ENCODE measurements at regions not wholly inside any gene's neighbourhood (a gene's known extent, or its start where the extent isn't known, plus 50 kb on each side); places are given as distances from the start of the nearest gene placed in this dataset.

DNA sequence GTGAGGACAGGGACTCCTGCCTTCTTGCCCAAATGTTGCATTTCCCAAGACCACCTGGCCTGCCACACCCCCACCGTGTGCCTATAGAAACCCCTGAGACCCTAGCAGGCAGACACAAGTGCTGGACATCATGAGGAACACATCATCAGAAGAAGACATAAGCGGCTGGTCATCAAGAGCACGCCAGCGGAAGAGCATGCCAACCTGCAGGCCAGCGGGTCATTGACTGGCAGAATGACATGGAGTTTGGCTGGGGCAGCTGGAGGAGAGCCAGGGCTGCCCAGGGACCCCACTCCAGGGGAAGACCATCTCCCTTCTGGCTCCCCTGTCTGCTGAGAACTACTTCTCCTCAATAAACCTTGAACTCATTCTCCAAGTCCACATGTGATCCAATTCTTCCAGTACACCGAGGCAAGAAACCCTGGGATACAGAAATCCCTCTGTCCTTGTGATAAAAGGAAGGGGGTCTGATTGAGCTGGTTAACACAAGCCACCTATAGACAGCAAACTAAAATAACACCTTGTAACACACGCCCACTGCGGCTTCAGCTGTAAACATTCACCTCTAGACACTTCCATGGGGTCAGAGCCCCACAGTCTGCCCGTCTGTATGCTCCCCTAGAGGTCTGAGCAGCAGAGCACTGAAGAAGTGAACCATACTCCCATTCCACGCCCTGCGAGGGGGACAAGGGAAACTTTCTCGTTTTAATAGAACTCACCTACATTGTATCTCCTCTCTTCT lies 164.8 kb upstream of the EMCN start:
- H3K27ac ChIP-seq, result no peak overlapping the region
- TF ChIP-seq CTCF (conservative IDR thresholded peaks at IDR 0.05; ENCODE audit: low read depth), result no peak
- CTCF ChIA-PET, result no interaction called here
- POLR2A ChIA-PET (ENCODE audit: low non-redundant PET), result no interaction called here
- DNase-seq (ENCODE audit: low spot score), result no peak

DNA sequence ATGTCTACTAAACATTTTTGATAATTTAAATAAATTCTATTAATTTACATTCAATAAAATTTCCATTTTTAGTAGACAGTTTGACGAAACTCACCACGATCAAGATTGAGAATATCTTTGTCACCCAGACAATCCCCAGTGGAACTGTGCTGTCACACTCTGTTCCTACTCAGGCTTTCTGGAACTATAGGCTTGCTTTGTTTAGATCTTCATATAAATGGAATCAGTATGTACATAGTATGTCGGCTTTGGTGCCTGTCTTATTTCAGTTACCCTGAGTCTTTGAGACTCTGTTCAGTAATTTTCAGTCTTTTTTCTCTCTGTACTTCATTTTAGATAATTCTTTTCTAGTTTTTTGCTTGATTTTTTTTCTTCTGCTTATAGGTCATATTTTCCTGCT lies 163.5 kb upstream of the EMCN start:
- TF ChIP-seq CTCF (conservative IDR thresholded peaks at IDR 0.05; ENCODE audit: low read depth), result no peak
- no peak for DNase-seq (ENCODE audit: low spot score)
- ChIA-PET POLR2A (ENCODE audit: low non-redundant PET) (no interaction called here), CTCF (no interaction called here)
- H3K27ac ChIP-seq, result no peak overlapping the region

DNA sequence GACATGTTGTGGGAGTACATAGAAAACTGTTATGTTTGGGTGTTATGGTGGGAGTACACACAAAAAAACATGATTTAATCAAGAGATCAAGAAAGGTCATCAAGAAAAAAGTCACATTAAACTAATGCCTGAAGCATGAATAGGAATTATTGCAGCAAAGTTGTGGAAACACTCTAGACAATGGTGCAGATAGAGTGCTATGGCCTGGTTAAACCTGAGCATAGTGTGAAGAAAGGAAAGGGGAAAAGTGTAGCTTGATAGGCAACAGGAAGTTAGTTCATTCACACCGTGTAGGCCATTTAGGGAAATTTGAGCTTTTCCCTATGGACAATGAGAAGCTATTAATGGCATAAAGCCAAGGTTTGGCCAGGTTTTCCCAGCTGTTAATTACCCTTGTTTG lies 162.1 kb upstream of the EMCN start:
- DNase-seq (ENCODE audit: low spot score), result no peak
- ChIA-PET CTCF (no interaction called here), POLR2A (ENCODE audit: low non-redundant PET) (no interaction called here)
- no peak overlapping the region for H3K27ac ChIP-seq
- no peak for TF ChIP-seq CTCF (conservative IDR thresholded peaks at IDR 0.05; ENCODE audit: low read depth)

DNA sequence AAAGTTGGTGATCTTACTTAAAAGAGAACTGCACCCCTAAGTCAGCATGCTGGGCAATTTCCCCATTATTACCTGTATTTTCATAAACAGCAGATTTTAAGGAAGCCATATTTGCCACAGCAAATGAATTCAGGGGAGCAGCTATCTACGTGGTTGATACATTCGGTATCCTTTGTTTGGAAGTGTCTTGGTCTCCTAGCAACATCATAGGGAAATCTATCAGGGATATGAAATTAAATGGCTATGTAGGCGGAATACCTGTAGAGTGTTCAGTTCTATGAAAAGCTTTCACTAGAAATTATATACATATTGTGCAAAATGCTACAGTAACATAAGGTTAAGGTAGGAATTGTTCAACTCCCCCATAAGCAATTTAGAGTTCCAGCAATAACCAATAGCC lies 157.2 kb upstream of the EMCN start:
- POLR2A ChIA-PET (ENCODE audit: low non-redundant PET), result no interaction called here
- no peak for TF ChIP-seq CTCF (conservative IDR thresholded peaks at IDR 0.05; ENCODE audit: low read depth)
- CTCF ChIA-PET, result no interaction called here
- no peak overlapping the region for H3K27ac ChIP-seq
- no peak for DNase-seq (ENCODE audit: low spot score)

DNA sequence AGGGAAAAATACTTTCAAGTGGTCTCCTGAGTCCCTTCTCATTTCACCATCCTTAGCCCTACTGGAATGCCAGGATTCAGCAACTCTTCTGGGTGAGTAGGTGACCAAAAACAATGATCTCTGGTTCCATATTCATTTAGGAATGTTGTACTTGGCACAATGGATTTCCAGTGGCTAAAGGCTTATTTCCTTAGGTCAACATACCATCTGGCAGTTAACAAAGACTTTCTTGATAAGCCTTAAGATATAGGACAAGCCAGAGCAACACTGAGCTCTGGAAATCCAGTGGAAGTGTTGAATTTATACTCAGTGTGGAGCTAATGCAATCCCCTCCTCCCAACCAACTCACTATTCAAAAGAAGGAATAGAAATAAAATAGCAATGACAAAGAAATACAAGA lies 139.4 kb upstream of the EMCN start:
- H3K27ac ChIP-seq, result no peak overlapping the region
- CTCF ChIA-PET, result no interaction called here
- POLR2A ChIA-PET (ENCODE audit: low non-redundant PET), result no interaction called here

DNA sequence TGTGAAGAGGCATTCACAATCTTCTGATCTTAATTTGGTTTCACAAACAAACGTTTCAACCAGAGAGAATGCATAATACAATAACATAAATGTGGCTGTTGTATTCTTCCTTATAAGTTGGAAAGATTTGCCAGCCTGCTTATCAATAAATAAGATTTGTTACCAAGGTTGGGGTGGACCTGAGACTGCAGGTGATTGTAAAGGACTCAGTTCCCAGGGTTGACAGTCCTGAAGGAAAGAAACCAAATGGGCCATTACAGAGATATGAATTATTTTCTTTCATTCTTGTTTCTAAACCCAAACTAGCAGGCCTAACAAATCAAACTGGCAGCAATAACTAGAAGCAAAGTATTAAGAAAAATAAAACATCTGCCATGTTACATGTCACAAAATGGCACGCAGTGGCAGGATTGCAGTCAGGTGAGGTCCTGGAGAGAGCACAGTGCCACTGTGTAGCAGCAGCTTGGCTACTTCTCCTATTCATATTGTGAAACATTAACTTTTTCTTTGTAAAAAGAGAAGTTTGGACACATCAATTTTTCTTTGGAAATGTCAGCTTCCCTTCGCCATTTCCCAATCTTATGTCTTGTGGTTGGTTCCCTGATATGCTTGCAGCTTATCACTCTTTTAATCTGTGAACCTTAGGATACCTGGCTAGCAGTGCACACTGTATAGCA lies 133.8 kb upstream of the EMCN start:
- no peak for TF ChIP-seq CTCF (conservative IDR thresholded peaks at IDR 0.05; ENCODE audit: low read depth)
- ChIA-PET CTCF (no interaction called here), POLR2A (ENCODE audit: low non-redundant PET) (no interaction called here)
- DNase-seq (ENCODE audit: low spot score), result no peak
- H3K27ac ChIP-seq, result no peak overlapping the region

More for the DNA sequence above, 139.4 kb upstream of the EMCN start:
- DNase-seq (ENCODE audit: low spot score), result no peak
- TF ChIP-seq CTCF (conservative IDR thresholded peaks at IDR 0.05; ENCODE audit: low read depth), result no peak
